Epithelial cell of prostate (primary cell): ENCODE measurements at regions not wholly inside any gene's neighbourhood (a gene's known extent, or its start where the extent isn't known, plus 50 kb on each side); places are given as distances from the start of the nearest gene placed in this dataset.

Source experiments
- DNase-seq: peaks from one replicate; pipeline ENCODE4 v3.0.0-alpha.2; 2011; ENCODE audit warnings: low read depth, low spot score
- H3K27ac ChIP-seq: fragments of 450-650 bp; 2 replicates; pipeline ENCODE4 v1.5.1; 2017; ENCODE audit warnings: mild to moderate bottlenecking

DNA sequence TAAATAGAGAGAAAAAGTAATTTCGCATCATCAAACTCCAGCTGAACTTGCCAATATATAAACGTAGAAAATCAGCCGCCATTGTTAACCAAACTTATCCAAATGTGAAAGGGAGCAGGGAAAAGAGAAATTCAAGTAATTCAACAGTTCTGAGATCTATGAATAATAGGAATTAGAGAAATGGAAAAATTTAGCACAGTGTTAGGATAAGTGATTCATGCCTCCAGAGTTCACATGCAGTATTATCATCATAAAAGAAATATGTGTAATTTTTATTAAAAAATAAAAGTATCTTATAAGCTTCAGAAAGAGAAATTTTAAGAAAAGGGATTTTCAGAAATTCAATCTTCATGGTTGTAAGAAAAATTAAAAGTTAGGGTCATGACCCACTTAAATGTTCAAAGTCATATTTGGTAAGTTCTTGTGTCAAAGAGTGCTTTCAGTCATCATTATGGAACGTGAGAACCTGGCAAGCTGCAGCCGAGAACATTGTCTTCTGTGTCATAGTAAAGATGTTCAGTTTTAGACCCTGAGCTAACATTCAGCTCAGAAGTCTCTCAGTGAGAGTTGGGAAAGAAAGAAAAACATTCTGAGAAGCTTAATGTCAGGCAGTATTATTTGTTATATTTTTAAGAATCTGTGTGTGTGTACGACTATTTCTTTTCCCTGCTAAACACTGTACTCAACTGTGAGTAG, 414.3 kb upstream of the RGPD4 start:
- no peak for DNase-seq
- H3K27ac ChIP-seq = no peak overlapping the region

DNA sequence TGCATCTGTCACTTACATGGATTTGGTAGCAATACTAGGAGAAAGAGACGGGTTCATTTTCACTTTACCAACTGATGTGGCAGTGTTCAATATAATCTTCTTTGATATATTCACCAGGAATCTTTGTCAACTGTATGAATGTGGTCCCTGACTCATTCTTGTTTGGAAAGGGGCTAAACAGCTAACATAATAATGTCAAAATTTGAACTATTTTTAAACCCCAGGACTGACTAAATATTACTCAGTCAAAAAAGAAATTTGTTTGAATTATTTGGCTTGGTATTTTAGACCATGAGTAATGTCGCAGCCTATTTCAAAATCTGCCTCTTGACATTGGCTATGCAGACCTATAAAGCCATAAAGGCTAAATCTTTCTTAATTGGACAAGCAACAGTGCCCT, 413.7 kb upstream of the RGPD4 start:
- no peak for DNase-seq
- H3K27ac ChIP-seq = no peak overlapping the region

DNA sequence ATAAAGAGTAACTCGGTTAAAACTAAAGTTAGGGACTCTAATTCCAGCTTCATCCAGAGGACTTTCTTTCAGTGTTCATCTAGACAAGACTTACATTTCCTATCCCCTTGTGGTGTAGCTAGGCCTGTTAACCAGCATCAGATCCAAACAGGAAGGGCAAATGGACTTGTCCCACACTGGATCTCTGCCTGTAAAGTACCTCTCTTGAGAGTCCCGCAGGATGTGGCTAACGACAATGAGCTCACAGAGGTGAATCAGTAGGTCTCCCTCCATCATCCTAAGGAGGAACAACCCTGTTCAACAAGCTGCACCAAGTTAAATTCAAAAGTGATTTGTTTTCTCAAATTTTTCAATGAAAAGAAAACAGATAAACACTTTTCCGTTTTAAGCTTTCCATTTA, 412.3 kb upstream of the RGPD4 start:
- no peak for DNase-seq
- H3K27ac ChIP-seq = no peak overlapping the region

DNA sequence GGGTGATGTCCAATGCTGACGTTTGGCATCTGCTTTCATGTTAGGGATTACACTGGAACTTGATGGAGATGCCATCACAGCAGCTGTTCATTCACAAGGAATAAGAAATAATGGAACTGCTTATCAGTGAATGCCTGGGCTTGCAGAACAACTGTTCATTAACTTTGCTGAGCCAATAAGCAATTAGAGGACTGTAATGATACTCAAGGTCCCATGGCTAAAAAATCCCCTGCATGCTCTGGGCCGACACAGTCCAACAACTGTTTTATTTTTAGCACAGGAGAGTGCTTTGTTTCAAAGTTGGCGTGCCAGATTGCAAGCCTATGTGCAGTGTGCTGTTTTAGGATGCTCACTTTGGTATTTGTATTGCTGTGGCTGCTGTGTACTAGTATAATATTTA, 408.0 kb upstream of the RGPD4 start:
- no peak overlapping the region for H3K27ac ChIP-seq
- DNase-seq = no peak

DNA sequence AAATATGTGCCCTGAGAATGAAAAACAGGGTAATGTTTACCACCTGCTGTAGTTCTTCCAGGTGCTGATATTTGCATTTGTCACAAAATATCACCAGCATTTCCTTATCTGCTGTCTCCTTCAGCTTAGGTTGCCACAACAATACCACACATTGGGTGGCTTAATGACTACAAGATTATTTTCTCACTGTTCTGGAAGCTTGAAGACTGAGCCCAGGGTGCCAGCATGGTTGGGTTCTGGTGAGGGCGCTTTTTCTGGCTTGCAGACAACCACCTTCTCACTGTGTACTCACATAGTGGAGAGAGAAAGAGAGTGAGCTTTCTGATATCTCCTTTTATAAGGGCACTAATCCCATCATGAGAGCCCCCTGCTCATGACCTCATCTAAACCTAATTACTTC, 407.5 kb upstream of the RGPD4 start:
- DNase-seq = no peak

DNA sequence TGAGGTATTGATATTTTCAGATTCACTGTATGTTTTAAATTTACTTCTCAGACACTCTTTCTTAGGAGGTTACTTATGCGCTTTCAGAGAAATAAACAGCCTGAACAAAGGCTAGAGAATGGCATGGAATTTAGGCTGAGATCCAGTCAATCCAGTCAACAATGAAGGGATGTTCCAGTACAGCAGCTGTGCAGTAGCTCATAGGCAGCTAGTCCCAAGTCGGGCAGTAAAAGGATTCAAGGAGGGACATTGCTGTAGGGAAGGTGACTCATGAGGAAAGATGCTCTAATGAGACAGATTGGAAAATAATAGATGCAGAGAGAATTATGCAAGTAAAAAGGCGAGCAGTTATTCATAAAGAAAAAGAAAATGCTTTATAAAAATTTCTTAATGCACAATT, 397.9 kb upstream of the RGPD4 start:
- no peak for DNase-seq
- H3K27ac ChIP-seq = no peak overlapping the region

More for the DNA sequence above, 407.5 kb upstream of the RGPD4 start:
- H3K27ac ChIP-seq = no peak overlapping the region

DNA sequence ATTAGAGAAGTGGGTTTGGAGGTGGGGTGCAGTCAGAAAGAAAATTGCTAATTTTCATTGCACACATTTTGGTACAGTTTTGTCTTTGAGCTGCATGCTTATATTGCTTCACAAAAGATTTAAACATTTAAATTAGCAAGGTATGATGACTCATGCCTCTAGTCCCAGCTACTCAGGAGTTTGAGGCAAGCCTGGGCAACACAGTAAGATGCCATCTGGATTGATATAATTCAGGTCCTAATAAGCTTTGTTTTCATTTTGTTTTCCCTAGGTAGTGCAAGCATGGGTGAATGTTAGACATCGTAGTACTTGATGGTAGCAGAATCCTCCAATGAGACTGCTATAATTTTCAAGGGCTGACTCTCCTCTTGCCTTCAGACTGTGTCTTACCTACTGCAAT, 396.7 kb upstream of the RGPD4 start:
- peak; percentile 1 for DNase-seq
- no peak overlapping the region for H3K27ac ChIP-seq

DNA sequence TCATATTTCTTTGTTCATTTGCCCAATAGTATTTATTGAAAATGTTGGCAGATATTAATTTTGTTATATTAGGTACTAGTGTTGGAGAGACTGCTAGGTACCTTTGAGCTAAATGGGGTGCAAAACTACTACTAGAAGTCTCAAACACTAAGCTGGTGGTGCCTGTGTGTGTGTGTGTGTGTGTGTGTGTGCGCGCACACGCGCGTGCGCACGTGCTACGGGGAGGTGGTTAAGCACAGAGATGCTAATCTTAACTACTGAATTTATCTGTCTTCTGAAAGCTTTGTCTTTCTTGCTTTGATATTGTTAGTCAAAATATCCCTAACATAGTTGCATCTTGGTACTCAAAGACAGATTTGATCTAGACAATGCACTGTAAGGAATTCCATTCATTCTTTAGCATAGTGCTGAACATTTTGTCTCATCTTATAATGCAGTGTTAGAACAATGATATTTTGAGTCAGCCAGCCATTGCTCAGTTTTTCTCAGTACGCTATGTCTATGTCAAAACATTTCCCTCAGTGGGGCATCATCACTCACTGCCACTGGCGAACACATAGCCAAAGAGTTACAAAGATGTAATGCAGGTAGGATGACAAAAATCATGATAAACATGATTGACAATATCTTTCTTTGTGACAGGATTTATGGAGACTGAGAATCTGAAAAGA, 396.0 kb upstream of the RGPD4 start:
- no peak overlapping the region for H3K27ac ChIP-seq
- DNase-seq = no peak

DNA sequence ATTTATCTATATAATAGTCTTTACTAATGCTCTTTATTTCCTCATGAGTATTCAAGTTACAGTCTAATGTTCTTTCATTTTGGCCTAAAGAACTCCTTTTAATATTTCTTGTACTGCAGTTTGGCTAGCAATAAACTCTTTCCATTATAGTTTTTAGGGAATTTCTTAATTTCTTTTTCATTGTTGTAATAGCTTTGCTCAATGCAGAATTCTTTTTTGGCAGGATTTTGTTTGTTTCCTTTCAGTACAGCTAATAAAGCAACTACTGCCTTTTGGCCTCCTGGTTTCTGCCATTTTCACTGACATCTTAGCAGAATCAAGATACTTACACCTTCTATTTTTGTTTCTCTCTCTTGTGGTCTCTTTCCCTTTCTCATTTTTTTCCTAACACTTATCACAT, 390.4 kb upstream of the RGPD4 start:
- no peak overlapping the region for H3K27ac ChIP-seq
- no peak for DNase-seq

DNA sequence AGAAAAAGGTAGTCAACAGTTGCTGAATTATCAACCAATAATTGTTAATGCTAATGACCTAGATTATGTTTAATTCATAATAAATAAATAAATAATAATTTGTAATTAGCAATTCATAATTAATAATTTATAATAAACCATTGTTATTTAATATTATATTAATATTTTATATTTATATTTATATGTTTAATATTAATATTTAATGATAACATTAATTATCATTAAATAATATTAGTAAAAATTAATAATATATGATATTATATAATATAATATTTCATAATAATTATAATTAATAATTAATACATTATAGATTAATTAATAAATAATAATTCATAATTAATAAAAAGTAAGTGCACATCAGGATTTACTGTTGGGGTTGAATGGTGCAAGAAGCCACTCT, 389.4 kb upstream of the RGPD4 start:
- no peak for DNase-seq
- no peak overlapping the region for H3K27ac ChIP-seq

DNA sequence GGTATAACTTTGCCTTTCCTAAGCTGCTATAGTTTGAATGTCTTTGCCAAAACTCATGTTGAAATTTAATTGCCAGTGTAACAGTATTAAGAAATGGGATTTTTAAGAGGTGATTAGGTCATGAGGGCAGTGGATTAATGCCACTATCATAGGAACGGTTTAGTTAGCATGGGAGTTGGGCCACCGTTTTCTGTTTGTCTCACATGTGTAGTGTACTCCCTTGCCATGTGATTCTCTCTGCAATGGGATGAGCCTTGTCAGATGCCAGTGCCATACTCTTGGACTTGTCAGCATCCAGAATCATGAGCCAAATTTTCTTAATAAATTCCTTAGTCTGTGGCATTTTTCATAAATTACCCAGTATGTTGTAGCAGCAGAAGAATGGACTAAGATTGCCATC, 388.9 kb upstream of the RGPD4 start:
- DNase-seq = no peak
- no peak overlapping the region for H3K27ac ChIP-seq

DNA sequence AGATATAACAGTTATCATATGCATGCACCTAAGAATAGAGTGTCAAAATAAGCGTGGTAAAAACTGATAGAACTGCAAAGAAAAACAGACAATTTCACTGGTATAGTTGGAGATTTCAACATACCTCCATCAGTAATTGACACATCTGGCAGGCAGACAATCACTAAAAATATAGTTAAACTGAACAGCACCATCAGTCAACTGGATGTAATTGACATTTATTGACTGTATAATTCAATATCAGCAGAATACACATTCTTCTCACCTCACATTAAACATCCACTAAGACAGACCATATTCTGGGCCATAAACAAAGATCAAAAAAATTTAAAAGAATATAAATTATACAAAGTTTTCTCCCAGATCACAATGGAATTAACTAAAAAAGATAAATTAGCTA, 378.5 kb upstream of the RGPD4 start:
- DNase-seq = no peak
- no peak overlapping the region for H3K27ac ChIP-seq

DNA sequence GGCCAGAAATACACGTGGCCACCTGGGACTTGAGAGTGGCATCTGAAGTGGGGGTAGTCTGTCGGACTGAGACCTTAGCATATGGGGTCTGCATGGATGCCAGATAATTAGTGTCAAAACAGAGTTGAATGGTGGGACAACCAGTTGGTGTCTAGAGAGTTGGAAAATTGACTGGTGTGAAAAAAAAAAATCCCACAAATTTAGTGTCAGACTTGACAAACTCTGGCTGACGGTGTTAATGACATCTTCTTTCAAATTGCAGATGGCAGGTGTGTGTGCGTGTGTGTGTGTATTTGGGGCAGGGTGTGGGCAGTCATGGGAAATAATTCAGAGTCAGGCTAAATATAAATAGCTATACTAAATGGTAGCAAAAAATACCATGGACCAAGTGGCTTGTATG, 365.4 kb upstream of the RGPD4 start:
- DNase-seq = no peak

DNA sequence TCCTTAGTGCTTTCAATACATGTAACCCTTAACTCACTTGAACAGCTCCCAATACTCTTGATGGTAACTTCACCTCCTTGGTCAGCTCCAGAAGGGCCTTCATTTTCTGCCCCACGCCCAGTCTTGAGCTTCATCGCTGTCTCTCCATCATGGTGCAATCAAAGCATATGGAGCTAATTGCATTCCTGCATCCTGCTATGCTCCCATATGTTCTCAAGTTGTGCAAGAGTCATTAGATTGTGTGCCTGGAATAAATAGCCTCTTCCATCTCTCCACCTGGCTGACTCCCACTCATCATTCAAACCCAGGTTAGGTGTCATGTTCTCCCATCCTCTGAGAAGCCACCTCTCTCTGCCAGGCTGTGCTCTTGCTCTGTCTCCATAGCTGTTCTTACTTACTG, 364.5 kb upstream of the RGPD4 start:
- H3K27ac ChIP-seq = no peak overlapping the region
- no peak for DNase-seq

More for the DNA sequence above, 365.4 kb upstream of the RGPD4 start:
- no peak overlapping the region for H3K27ac ChIP-seq

DNA sequence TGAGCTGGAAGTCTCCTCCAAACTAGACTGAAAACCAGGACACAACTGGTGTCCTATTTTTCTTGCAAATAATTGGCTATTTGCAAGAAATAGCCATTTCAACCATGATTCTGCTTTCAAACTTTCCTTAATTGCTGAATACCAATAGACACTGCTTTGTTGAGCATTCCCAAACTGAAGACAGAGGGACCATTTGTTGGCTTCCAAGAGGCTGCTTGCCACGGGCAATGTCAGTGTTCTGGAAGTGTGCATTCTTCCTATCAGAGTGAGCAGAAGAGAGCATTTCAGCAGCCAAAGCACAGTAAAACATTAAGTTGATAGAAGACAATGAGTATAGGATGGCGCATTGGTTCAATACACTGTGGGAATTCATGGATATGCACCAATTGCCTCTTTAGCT, 360.5 kb upstream of the RGPD4 start:
- DNase-seq = no peak
- no peak overlapping the region for H3K27ac ChIP-seq

DNA sequence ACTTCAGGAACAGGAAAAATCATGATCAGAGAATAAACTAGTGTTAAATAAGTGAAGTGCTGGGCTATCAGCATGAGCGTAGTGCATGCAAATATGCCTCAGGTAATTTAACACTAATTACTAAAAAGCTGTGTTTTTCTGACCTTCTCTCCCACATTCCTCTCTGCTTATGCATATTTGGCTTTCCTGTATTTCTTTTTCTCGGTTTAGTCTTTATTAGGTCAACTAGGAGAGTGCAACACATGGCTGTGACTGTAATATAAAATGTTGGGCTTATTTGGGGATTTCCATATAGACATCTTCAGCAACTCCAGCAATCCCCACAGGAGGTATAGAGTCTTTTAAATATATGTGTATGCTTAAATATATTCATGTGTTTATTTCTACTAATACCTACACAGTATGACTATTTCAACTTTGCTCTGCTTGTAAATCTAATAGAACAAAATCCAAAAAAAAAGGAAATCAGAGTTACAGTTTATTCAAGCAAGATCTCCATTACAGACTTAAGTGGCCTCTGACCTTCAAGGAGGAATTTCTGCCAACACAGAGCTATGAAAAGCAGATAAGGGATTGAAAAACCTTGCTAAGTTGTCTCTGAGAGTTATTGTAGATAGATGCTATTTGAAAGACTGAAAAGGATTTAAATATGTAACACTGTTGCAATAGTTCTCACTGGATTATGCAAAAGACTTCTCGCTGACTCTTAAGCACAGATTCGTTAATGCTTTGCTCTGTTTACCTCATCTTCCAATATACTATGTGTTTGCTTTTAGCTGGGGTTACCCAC, 359.5 kb upstream of the RGPD4 start:
- H3K27ac ChIP-seq = no peak overlapping the region
- DNase-seq = no peak

DNA sequence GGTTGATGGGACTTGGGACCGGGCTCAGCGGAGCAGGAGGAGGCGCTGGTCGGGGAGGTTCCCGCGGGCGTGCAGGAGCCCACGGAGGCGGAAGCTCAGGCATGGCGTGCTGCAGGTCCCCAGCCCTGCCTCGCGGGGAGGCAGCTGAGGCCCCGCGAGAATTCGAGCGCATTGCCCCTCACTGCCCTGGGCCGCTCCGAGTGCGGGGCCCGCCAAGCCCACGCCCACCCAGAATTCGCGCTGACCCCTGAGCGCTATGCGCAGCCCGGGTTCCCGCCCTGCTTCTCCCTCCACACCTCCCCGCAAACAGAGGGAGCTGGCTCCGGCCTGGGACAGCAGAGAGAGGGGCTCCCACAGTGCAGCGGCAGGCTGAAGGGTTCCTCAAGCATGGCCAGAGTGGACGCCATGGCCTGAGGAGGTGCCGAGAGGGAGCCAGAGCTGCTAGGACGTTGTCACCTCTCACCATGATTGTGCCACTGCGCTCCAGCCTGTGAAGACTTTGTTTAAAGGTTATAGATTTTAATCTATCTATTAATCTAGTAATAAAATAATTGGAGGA, 357.2 kb upstream of the RGPD4 start:
- DNase-seq = no peak
- no peak overlapping the region for H3K27ac ChIP-seq

DNA sequence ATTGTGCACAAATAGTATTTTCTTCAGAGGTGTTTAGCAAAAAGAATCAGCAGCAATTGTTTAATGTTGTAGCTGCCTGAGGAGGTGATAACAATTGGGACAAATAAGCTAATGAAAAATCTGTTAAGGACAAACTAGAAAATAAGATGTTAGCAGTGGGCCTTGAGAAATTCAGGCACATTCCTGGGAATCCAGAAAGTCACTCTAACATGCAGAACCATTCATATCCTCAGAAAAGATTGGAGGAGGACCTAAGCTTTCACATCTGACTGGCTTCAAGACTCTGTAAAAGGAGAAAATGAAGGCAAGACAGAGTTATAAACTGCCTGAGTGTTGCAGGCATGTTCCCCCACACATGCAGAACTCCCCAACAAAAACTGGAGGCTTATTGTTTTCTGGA, 353.5 kb upstream of the RGPD4 start:
- no peak overlapping the region for H3K27ac ChIP-seq
- no peak for DNase-seq

DNA sequence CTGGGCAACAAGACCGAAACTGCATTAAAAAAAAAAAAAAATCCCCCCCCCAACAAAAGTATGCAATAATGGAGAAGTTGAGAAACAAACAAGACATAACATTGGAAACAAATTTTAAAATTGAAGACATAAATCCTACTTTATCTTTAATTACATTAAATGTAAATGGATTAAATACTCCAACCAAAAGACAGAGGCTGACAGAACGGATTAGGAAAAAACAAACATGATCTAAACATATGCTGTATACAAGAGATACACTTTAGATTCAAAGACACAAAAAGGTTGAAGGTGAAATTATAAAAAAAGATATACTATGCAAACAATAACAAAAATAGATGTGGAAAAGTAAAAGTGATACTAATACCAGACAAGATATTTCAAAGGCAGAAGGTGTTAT, 350.8 kb upstream of the RGPD4 start:
- no peak overlapping the region for H3K27ac ChIP-seq

DNA sequence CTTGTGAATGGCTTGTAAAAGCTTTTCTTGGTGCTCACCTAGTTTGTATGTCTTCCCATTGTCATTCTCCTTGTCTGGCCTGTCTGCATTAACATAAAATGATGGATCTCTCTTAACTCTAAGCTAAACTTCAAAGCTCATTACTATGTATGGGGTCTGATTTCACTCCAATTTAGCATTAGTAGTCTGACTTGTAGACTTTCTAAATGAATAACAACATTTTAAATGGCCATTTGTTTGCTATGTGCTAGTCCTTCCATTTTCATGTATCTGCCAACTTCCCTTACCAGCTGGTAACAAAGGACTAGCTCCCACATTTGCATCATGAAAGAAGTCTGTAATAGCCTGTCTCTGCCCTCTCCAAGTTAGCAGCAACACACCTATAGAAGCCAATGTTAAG, 324.2 kb upstream of the RGPD4 start:
- no peak for DNase-seq
- no peak overlapping the region for H3K27ac ChIP-seq

More for the DNA sequence above, 350.8 kb upstream of the RGPD4 start:
- no peak for DNase-seq
